Transverse colon (tissue), 4 donors: ENCODE measurements at regions not wholly inside any gene's neighbourhood (a gene's known extent, or its start where the extent isn't known, plus 50 kb on each side); places are given as distances from the start of the nearest gene placed in this dataset.

Experiments
- CTCF ChIP-seq, 5 experiments: fragments of 200-600 bp in 3 of 5; fragments of 450-650 bp in 2 of 5; sonication (generic) in 3 of 5; IDR thresholded peaks; 1 replicate in 2 of 5; 2 replicates in 3 of 5; pipeline ENCODE4 v1.5.1; 2016 to 2017; ENCODE audit warnings: antibody characterized with exemption in 5 of 5, inconsistent platforms in 3 of 5, mild to moderate bottlenecking in 2 of 5, moderate library complexity in 1 of 5
- EP300 ChIP-seq: sonication (generic); formaldehyde crosslinking; IDR thresholded peaks from one replicate; pipeline ENCODE4 v1.6.1; 2017; ENCODE audit warnings: antibody characterized with exemption, low read depth
- POLR2A ChIP-seq: fragments of 450-650 bp; IDR thresholded peaks from one replicate; pipeline ENCODE4 v1.6.1; 2016; ENCODE audit warnings: antibody characterized with exemption, mild to moderate bottlenecking, moderate library complexity
- POLR2AphosphoS5 ChIP-seq, 3 donors: sonication (generic); formaldehyde crosslinking; IDR thresholded peaks; one replicate each; pipeline ENCODE4 v1.6.1; 2016; ENCODE audit warnings: antibody characterized with exemption in 3 of 3

GRCh38 chr11:29127461-29127860 lies 889.4 kb downstream of the KCNA4 start:
- TF ChIP-seq CTCF (IDR thresholded peaks at IDR 0.05) = no peak
- no peak for TF ChIP-seq POLR2A
- no peak for TF ChIP-seq POLR2AphosphoS5 (IDR thresholded peaks at IDR 0.05)
- no peak for TF ChIP-seq EP300
